NT2/D1 (cell line): ENCODE measurements at regions not wholly inside any gene's neighbourhood (a gene's known extent, or its start where the extent isn't known, plus 50 kb on each side); places are given as distances from the start of the nearest gene placed in this dataset.

Experiments used
- DNase-seq: peaks from one replicate; pipeline ENCODE4 v3.0.0-alpha.2; 2011; ENCODE audit warnings: low read depth, low spot score
- H3K27me3 ChIP-seq: 2 replicates; pipeline ENCODE4 v1.6.0; 2011; ENCODE audit warnings: mild to moderate bottlenecking; ENCODE audit not compliant: insufficient read length, insufficient read depth
- H3K36me3 ChIP-seq: 2 replicates; pipeline ENCODE4 v1.6.1; 2011; ENCODE audit warnings: mild to moderate bottlenecking, low read length, mixed read lengths; ENCODE audit not compliant: insufficient read depth, insufficient read length
- H3K4me1 ChIP-seq: 2 replicates; pipeline ENCODE4 v1.5.1; 2011; ENCODE audit not compliant: insufficient read depth, insufficient read length
- H3K4me3 ChIP-seq: 2 replicates; pipeline ENCODE4 v1.5.1; 2011; ENCODE audit warnings: low read depth; ENCODE audit not compliant: insufficient read length
- H3K9ac ChIP-seq: 2 replicates; pipeline ENCODE4 v1.6.0; 2011; ENCODE audit warnings: low read depth; ENCODE audit not compliant: insufficient read length
- H3K9me3 ChIP-seq: 2 replicates; pipeline ENCODE4 v1.5.1; 2011; ENCODE audit warnings: mild to moderate bottlenecking, low read length; ENCODE audit not compliant: insufficient read depth
- SUZ12 ChIP-seq: IDR thresholded peaks from 2 replicates; pipeline ENCODE4 v1.6.1; 2011; ENCODE audit not compliant: insufficient read length, insufficient read depth; ENCODE audit errors: extremely low read depth
- YY1 ChIP-seq: IDR thresholded peaks from 2 replicates; pipeline ENCODE4 v1.6.1; 2011; ENCODE audit not compliant: insufficient read length, insufficient read depth
- ZNF274 ChIP-seq: IDR thresholded peaks from 2 replicates; pipeline ENCODE4 v1.6.1; 2011; ENCODE audit warnings: mild to moderate bottlenecking, low read depth, low read length

- no peak overlapping the region for H3K4me3 ChIP-seq
- H3K9me3 ChIP-seq, result no peaks in the 10 kb centered on the region
- TF ChIP-seq ZNF274, result no peak
- no peak for TF ChIP-seq SUZ12
- peaks cover 3% of the 10 kb centered on the region for H3K4me1 ChIP-seq
- H3K27me3 ChIP-seq, result peaks cover 27% of the 10 kb centered on the region
- no peak overlapping the region for H3K9ac ChIP-seq
- no peaks in the 10 kb centered on the region for H3K36me3 ChIP-seq
- no peak for DNase-seq
These were observed 270.8 kb downstream of the OPA1 start for GRCh38 chr3:193863657-193864357.

- DNase-seq, result no peak
- peaks cover 9% of the 10 kb centered on the region for H3K4me1 ChIP-seq
These were observed 270.6 kb upstream of the HES1 start for GRCh38 chr3:193865339-193865738.

GRCh38 chr3:193865896-193866480 lies 270.0 kb upstream of the HES1 start:
- no peaks in the 10 kb centered on the region for H3K36me3 ChIP-seq
- no peak for TF ChIP-seq ZNF274
- no peak for TF ChIP-seq YY1
- no peak for TF ChIP-seq SUZ12
- no peaks in the 10 kb centered on the region for H3K9me3 ChIP-seq
- no peak for DNase-seq
- H3K4me1 ChIP-seq, result peaks cover 12% of the 10 kb centered on the region
- no peak overlapping the region for H3K4me3 ChIP-seq
- peaks cover 42% of the 10 kb centered on the region for H3K27me3 ChIP-seq
- H3K9ac ChIP-seq, result no peak overlapping the region

More at GRCh38 chr3:193865339-193865738, 270.6 kb upstream of the HES1 start:
- Histone ChIP-seq H3K4me3 (no peak overlapping the region), H3K36me3 (no peaks in the 10 kb centered on the region), H3K9me3 (no peaks in the 10 kb centered on the region), H3K27me3 (peaks cover 39% of the 10 kb centered on the region), H3K9ac (no peak overlapping the region)
- TF ChIP-seq SUZ12, result no peak

- peaks cover 17% of the 10 kb centered on the region for H3K4me1 ChIP-seq
- H3K9me3 ChIP-seq, result no peaks in the 10 kb centered on the region
- no peak overlapping the region for H3K9ac ChIP-seq
- peaks cover 47% of the 10 kb centered on the region for H3K27me3 ChIP-seq
- H3K36me3 ChIP-seq, result no peaks in the 10 kb centered on the region
- no peak for DNase-seq
- TF ChIP-seq ZNF274, result no peak
- no peak for TF ChIP-seq YY1
- TF ChIP-seq SUZ12, result no peak
- H3K4me3 ChIP-seq, result no peak overlapping the region
These were observed 267.4 kb upstream of the HES1 start for GRCh38 chr3:193868590-193868989.

DNA sequence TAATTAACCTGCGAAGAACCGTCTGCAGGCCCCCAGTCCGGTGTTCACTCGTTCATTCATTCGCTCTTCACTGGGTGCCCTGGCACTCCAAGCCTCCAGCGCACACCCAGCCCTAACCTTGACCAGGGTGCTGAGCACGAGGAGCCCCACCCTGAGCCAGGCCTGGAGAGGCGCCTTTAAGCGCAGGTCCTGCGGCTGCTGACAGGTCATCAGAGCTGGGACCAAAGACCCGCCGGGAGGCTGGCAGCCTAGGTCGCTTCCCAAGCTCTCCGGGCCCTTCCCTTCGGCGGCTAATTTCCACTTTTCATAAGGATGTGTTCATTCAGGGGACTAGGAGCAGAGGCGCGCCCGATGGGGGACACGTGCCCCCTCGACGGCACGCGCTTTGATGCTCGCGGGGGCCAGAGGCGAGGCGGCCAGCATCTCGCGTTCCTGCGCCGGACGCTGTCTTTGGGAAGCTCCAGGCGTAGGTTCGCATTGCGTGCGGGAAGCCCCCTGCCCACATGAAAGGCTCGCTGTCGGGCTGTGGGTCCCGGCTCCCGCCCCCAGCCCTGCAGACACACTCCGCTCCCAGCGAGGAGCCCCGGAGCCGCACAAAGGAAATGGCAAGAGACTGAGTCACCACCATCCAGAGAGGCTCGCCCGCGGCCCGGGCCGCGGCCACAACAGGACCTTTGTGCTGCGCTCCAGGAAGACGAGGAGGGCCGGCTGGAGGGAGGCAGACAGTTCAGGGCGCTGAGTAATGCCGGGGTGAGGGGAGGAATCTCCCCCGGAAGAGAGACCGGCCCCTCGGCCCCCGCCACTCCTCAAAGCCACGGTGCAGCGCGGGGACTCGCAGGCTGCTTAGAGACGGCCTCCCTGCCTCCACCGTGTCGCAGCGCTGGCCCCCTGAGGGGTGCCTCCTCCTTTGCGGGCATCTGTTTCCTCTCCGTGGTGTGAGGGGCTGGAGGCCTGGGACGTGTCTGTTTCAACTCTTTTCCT lies 266.4 kb upstream of the HES1 start:
- peak overlapping the region; percentile 22 for H3K4me3 ChIP-seq
- peaks cover 17% of the 10 kb centered on the region for H3K4me1 ChIP-seq
- H3K36me3 ChIP-seq, result no peaks in the 10 kb centered on the region
- DNase-seq, result peak; percentile 67
- H3K27me3 ChIP-seq, result peaks cover 41% of the 10 kb centered on the region
- peak overlapping the region; percentile 66 for H3K9ac ChIP-seq
- no peaks in the 10 kb centered on the region for H3K9me3 ChIP-seq
- no peak for TF ChIP-seq SUZ12
- TF ChIP-seq YY1, result no peak
- no peak for TF ChIP-seq ZNF274

DNA sequence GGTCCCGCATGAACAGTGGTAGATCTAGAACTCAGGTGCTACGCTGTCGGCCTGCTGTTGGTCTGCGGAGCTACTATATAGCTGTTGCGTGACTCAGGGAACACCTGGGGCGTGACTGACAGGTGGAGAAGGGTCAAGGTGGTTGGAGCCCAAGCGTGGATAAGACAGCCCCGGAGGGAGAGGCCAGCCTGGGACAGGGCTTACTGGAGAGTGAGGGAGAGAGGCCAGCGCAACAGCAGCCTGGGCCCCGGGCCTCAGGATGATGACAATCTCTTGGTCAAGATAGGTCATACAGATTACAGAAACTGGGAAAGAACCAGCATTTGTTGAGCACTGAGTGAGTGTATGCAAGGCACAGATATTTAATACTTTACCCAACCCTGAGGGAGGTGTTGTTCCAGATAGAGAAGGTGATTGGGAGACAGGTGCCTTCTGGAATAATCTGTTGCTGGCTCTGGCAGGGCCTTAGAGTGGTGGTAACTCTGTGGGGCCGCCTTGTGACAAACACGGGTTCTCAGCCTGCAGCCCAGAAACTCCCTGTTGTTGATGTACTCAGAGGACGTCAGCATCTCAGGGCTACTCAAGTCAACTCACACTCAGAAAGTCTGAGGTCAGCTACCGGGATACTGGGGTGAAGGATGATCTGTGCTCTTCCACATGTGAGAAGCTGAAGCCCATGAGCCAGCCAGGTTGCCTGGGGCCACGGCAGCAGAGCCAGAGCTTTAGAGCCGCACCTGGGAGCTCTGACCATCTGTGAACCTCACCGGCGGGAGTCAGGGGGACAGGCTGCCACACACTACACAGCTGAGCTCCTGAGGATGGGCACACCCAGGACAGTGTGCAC lies 265.4 kb upstream of the HES1 start:
- Histone ChIP-seq H3K4me3 (no peak overlapping the region), H3K36me3 (no peaks in the 10 kb centered on the region), H3K9me3 (no peaks in the 10 kb centered on the region), H3K4me1 (peaks cover 21% of the 10 kb centered on the region), H3K27me3 (peaks cover 41% of the 10 kb centered on the region), H3K9ac (peak overlapping the region; percentile 66)
- TF ChIP-seq YY1 (no peak), SUZ12 (no peak), ZNF274 (no peak)
- DNase-seq, result no peak

DNA sequence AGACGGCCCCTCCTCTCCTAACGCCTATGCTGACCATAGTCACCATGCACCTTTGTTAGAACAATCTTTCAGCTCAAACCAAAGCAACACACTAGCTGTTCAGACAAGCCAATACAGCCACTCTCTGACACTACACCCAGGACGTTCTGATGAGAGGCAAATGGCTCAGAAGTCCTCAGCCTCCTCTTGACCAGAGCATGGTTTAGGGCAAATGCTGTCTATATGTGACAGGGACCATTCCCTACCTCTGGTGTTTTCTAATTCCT lies 264.8 kb upstream of the HES1 start:
- H3K9ac ChIP-seq, result no peak overlapping the region
- no peak overlapping the region for H3K4me3 ChIP-seq
- no peaks in the 10 kb centered on the region for H3K36me3 ChIP-seq
- H3K9me3 ChIP-seq, result no peaks in the 10 kb centered on the region
- peaks cover 21% of the 10 kb centered on the region for H3K4me1 ChIP-seq
- TF ChIP-seq YY1 (no peak), ZNF274 (no peak), SUZ12 (no peak)
- no peak for DNase-seq
- H3K27me3 ChIP-seq, result peaks cover 41% of the 10 kb centered on the region
